Embryonic facial prominence (tissue), 1 donor: ENCODE measurements at regions not wholly inside any gene's neighbourhood (a gene's known extent, or its start where the extent isn't known, plus 50 kb on each side); places are given as distances from the start of the nearest gene placed in this dataset.

Source experiments
- DNase-seq: peaks from one replicate; pipeline ENCODE4 v3.0.0-alpha.2; 2016; ENCODE audit errors: extremely low spot score

DNA sequence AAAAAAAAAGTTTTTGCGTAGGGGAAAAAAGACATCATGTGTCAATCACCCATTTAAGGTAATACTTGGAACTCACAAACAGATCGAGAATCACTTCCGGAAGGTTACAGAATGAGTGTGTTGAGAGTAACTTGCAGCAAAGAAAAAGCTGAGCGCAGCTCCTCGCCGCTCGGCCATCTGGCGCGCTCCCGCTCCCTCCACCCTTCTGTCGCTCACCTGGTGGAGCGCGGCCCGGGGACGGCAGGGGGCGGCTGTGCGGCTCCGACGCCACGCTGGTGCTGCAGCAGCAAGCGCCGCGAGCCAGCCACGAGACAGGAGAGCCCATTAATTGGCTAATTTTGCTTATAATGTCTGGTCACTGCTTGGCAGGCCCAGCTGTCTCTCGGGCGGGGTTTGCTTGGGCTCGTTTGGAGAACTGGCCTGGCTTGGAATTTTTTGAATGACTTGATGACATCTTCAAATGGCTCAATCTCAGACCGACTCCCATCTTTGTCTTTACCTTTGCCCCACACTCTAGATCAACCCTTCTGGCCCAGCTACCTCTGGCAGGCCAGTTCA is 601.8 kb downstream of the CCDC171 start:
- DNase-seq = peak; percentile 12

DNA sequence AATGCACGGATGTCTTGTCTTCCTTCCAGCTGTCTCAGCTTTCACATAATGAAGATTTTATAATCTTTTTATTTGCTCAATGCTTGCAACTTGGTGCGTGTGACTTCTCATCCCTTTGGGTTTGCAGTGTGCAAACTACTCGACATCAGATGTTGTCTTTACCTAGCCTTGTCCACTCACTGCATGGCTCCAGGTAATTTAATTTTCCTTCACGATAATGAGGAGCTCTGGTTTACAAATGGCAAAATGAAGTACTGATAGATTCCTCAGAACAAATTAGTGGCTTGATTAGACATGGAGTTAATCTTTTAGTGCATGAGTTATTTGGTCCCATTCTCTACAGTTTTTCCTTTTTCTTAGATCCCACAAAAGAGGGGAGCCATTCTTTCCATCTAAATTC is 603.0 kb downstream of the CCDC171 start:
- no peak for DNase-seq

DNA sequence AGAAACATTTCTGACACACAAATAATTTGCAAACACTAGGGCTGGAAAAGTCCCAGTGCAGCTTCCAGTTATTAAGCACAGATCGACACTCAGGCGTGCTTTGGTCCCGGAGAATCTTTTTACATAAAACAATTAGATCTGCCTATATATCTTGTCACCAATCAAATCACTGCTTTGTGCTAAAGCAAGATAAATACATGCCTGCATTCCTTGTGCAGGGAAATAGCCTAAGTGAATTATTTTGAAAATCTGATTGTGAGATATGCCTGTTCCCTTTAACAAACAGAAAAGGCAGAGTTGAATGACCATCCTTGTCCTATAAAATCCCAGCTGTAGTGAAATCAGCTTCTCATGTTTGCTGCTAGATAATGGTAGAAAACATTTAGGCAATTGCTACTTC is 604.4 kb downstream of the CCDC171 start:
- DNase-seq = no peak

DNA sequence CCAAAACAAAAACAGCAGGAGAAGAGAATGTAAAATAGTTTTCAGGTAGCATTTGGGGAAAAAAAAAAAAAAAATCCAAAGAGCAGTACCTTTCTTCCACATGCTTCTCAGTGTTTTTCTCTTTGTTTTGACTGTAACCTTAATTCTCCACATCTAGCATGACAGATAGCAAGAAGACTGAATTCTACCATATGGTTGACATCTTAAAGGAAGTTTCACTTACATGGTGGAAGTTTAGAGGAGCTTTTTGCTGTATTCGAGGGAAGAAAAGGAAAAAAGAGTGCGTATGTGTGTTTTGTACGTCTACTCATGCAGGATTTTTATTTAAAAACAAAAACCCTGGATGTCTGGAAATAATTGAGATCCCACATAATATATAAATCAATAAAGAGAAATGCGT is 604.8 kb downstream of the CCDC171 start:
- no peak for DNase-seq

DNA sequence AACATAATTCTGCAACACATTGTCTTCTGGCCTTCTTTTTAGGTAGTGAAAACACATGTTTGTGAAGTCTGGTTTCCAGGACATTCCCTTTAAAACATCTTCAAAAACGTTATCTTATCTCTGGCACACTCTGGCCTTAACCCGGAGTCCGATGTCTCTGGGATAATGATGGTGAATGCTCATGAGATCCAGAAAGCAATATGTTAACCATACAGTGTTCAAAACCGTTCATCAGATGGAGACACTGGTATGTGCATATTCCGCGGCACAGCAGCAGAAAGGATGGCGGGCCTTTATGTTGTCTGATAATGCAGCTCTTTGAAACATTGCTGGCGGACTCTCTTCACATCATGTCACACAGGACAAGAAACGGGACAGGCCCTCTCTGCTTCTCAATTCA is 605.2 kb downstream of the CCDC171 start:
- no peak for DNase-seq

DNA sequence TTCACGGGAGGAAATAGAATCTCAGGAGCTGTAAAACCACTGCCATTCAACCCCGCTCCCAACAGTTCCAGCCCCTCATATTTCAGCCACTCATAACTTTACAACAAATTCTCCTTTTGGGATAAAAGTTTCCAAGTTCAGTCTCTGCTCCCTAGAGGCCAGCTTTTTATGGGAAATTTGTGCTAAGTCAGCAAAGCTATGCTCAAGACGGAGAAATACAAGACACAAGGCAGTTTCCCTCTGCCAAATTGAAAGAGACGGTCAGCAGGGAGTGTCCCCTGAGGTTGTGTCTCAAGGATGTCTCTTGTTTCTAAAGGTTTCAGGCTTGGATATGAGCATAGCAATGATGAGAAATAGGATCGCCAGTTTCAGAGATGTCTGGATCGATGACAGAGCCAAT is 608.6 kb downstream of the CCDC171 start:
- DNase-seq = no peak

DNA sequence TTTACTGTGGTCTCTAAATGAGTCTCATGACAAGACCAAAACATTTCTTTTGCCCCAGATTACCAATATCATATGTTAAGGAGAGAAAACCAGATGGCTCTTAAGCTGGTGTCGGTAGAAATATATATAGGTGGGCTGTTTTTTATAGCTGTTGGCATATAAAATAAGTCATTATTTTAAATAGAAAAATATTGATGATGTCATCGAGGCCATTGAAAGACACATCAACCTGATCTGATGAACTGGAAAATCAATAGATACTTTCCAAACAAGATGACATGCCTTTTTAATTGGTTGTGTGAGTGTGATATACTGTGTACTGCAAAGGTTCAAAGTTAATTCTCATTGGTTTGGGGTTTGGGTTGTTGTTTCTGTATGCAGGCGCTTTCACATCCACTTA is 617.3 kb downstream of the CCDC171 start:
- DNase-seq = no peak

DNA sequence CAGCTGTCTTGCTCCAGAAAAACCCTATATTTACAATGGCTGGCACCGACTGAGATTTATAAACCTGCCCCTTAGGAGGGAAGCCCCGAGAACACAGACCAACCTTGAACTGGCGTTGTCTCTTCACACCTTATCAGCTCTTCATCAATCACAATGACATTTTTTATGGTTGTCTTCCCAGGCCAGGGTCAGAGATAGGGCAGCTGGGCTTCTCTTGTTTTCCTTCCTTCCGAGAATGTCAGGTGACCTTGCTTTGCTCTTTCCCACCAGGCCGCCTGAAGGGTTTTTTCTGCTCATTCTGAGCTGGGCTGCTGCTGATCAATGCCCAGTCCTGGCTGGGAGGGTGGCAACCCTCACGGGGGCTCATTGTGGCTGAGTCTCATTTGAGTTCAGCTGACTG is 619.1 kb downstream of the CCDC171 start:
- no peak for DNase-seq

DNA sequence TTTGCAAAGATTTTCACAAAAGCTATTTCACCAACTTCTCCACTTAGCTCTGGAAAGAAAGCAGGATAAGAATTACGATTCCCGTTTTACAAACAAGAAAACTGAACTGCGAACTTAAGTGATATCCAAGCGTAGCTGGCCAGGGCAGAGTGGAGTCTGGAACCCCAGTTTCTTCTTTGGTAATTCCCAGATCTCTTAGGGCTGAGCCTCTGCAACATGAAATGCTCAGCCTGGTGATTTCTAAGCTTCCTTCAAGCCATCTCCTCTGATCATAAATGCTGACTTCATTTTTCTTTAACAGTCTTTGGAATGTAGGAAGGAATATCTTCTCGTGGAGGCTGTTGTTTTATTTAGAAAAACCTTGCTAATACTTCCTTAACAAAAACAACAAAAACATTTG is 620.0 kb downstream of the CCDC171 start:
- no peak for DNase-seq

DNA sequence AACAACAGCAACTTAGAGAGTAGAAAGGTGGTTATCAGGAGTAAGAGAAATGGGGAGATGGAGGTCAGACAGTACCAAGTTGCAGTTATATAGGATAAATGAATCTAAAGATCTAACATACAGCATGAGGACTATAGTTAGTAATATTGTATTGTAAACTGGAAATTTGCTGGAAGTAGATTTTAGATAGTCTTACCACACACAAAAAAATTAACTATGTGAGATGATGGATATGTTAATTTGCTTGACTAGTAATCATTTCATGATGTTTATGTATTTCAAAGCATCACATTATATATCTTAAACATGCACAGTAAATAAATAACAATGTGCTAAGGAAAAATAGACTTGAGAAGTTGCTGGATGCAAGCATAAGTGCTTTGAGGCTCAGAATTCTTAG is 622.1 kb downstream of the CCDC171 start:
- DNase-seq = no peak

DNA sequence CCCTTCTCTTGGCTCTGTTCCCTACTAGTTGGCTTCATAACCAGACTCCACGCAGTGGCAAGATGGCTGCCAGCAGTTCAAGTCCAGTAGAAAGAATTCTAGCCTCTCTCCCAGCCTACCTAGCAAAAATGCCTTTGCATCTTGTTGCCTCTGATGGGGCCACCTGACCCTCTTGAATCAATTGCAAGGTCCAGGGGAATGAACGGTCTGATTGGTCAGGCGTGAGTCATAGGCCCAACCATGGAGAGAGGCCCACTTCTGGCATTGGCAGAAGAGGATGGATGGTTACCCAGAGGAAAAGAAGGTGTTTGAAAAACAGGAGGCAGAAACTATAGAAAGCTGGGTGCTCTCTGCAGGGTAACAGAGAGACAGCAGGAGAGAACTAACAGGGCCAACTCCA is 622.6 kb downstream of the CCDC171 start:
- no peak for DNase-seq

DNA sequence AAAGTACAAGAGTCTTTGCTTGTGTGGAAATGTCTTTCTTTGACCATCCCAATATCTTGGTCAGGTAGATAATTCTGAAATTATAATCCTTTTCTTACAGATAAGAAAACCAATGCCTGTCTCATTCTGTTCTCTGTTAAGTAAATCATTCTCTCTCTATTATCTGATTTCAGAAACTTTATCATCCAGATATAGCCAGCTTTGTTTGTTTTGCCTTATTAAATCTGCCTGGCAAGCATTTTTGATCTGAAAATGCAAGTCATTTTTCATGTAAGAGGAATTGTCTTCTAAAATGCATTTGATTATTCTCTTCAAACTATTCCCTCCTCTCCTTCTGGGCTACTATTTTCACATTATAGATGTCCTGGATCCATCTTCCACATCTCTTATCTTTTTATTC is 625.5 kb downstream of the CCDC171 start:
- DNase-seq = no peak

DNA sequence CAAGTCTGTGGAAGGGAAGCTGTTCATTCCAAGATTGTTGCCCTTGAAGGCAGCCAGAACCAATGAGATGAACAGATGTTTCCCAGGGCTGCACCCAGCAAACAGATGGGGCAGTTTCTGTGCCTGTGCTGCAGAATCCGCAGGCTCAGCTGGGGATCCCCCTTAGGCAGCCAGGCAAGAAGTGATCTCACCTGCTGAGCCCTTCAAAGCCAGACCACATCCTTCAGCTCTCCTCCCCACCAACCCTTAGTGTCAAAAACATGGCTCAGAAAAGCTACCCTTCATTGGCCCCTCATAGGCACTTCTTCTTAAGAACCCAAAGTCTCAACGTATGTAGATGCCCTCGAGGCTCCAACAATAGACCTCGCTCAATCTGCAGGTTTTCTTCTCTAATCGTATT is 626.7 kb downstream of the CCDC171 start:
- DNase-seq = no peak

DNA sequence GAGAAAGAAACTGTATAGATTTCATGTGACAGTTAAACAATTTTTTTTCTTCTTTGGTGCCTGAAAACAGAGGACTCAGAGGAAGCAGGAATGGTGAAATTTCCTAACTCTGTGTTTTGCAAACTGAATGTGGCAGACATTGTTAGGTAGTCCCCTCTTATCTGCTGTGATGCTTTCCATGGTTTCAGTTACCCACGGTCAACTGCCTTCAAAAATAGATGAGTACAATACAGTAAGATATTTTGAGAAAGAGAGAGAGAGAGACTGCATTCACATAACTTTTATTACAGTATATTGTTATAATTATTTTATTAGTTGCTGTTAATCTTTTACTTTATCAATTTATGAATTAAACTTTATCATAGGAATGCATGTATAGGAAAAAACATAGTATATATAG is 627.2 kb downstream of the CCDC171 start:
- DNase-seq = no peak

DNA sequence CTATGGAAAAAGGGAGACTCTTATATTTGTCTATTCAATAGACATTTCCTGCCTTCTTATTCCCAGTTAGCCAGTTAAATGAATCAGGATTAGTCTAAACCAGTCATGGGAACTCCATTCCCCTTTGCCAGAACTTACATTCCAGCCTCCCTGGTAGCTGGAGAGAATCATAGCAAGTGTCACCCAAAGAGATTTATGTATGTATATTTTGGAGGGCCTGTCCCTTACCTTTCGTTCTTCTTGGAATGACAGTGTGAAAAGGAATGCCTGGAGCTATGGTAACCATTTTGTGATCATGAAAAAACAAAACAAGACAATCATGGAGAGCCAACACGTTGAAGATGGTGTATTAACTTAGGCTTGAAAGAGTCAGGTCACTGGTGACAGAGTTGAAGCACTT is 627.7 kb downstream of the CCDC171 start:
- DNase-seq = no peak

DNA sequence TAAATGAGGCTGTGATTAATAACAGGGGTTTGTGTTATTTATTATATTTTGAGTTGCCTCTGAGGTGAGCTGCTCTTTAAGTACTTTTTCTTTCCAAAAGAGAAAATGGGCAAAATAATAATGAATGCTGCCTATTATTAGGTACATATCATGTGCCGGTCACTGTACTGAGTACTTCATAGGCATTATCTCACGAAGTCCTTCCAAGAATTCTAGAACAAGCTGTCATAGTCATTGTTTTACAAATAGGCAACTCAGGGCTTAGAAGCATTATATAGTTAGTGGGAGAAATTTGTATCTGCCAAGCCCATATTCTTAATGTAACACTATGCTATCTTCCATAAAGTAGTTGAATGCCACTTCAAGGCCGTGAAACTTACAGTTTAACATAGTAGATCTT is 628.7 kb downstream of the CCDC171 start:
- DNase-seq = no peak

DNA sequence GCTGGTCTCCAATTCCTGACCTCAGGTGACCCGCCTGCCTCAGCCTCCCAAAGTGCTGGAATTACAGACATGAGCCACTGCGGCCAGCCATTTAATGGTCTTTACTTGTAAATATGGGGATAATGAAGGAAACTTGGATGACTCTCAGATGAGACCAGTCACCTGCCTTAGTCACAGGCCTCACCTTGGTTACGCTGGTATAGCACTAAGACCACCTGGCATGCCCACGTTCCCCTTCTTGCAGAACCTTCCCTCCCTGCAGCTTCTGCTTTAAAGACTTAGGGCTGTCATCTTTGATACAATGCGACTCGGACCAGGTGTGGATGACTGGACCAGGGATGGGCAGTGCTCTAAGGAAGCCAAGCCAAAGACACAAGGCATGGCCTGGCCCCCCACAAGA is 629.9 kb downstream of the CCDC171 start:
- no peak for DNase-seq

DNA sequence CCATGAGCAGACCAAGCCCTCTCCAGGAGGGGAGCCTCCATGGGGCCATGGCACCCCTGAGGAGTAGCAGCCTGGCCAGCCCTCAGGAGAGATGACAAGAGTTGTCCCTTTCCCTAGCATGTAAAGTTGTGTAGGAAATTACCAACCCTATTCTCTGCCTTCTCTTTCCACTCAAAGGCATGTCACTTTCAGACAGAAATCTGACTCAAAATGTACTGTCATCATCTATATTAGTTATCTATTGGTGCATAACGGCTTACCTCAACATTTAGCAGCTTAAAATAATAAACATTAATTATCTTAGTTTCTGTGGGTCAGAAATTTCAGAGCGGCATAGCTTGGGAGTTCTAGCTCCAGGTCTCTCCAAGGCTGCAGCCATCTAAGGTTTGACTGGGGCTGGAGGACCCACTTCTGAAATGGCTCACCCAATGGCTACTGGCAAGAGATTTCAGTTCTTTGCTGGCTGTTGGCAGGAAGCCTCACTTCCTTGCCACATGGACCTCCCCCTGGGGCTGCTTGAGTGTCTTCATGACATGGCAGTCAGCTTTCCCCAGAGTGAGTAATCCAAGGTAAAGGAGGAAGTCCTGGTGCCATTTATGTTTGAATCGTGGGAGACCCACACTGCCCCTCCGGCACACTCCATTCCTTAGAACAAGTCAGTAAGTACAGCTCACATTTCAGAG is 632.3 kb downstream of the CCDC171 start:
- no peak for DNase-seq

DNA sequence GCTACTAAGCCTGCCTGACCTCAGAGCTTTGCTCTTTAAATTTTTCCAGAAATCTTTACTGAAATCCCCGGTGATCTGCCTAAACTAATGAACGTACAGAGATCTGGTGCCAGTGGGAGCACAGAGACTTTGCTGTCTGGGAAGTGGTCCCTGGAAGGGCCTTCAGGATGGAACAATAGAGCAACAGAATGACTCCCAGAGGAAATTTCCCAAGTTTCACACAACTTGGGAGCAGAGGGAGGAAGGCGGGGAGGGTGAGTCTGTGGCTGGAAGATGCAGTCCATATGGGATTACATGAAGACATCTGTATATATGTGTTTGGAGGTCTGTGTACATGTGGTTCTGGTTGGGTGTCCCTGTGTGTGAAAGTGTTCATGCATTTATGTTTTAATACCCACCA is 638.3 kb downstream of the CCDC171 start:
- DNase-seq = no peak

DNA sequence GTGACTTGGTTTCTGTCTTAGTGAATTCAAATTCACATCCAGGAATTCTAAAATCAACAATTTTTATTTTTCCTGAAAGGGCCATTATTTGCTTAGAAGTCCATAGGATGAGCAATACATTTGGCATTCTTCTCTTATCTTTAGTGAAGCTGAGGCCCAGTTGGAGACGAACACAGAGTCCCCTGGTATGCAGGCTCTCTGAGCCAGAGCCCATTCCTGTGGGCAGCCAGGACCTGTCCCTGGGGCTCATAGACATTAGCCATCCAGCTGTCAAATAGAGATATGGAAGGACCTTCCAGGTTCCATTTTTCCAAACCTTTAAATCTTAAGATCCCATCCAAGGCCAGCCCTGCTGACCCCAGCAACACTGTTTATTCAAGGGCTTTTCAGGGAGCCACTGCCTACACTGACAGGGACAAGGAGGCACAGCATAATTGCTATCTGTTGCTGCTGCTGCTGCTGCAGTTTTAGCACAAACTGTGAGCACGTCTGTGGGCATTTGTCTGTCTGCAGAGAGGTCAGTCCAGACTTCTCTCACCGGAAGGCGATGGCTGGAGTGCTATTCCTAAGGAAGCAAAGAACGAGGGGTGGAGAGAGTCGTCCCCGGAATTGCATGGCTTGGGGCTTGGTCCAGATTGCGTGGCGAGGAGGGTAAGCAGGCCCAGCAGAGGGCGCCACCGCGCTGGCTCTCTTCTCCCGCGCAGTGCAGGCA is 639.0 kb downstream of the CCDC171 start:
- DNase-seq = peak; percentile 46

DNA sequence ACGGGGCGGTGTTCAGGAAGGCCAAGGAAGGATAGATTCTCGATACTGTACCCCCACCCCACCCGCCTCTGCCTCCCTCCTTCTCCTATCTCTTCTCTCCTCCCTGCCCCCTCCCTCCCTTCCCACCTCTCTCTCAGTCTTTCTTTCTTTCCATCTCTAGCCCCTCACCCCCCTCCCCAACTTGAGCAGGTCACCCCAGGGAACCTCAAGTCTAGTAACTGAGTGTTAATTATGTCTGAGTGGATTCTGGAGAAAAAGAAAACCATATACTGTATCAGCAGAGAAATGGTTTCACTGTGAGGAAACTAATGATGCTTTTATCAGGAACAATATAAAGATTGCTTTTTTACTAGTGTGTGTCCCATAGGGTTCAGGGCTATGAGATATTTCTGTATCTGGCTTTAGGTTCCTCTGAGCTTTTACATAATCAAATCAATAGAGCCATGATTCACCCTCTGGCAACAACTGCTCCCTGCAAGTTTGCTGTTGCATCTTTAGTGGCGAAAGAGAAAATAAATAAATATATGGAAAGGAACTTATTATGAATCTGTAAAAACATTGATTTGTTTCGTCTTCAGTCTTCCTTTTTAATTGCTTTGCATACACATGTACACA is 639.7 kb downstream of the CCDC171 start:
- no peak for DNase-seq

DNA sequence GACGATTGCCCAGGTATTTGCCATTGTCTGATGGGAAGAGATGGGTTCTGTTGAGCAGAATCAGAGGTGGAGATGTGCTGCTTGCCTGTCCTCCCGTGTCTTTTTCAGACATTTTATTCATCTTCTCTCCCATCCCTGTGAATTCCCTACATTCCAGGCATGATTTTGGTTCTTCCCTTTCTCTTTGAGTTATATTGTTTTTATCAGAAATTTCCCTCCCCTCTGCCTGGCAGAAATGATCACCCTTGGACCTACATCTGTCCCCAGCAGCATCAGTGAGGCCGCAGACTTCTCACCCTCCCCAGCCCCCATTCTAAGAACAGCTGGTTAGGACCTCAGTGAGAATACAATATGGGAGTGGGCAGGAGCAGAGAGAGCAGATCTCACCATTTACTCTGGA is 640.2 kb downstream of the CCDC171 start:
- DNase-seq = no peak

DNA sequence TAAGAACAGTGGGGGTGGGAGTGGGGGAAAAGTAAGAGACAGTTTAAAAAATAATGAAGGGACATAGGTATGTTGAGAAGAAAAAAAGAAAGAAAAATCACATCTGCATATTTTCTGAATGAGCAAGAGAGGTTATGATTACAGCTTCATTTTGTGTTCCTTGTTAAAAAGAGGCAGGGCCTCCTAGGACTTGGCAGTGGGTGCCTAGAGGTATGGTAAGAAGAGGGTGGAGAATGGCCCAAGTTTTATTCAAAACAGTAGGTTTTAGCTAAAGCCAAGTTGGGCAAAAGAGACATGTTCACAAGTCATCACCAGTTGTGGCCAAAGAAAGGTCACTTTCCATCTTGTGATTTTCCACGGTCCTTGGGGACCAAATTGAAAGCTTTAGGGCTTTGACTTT is 643.4 kb downstream of the CCDC171 start:
- no peak for DNase-seq
